Immature natural killer cell (primary cell): ENCODE measurements at regions not wholly inside any gene's neighbourhood (a gene's known extent, or its start where the extent isn't known, plus 50 kb on each side); places are given as distances from the start of the nearest gene placed in this dataset.
"Not testable (repeated sequence)": the region's sequence is repeated elsewhere in the genome, so short reads cannot be mapped to it uniquely, and the experiment has no call there.

Experiments
- DNase-seq, 3 donors: peaks; one replicate each; pipeline ENCODE4 v3.0.0; 2022; ENCODE audit warnings: mixed read lengths in 1 of 3
- H3K27ac Mint-ChIP-seq, 6 donors: one replicate each; pipeline ENCODE4 v1.8.0; 2020; ENCODE audit warnings: mixed read lengths in 6 of 6, mild to moderate bottlenecking in 5 of 6, inconsistent platforms in 4 of 6, moderate library complexity in 3 of 6
- H3K27me3 Mint-ChIP-seq, 3 donors: one replicate each; pipeline ENCODE4 v1.8.0; 2020 to 2021; ENCODE audit warnings: low read depth in 3 of 3, mild to moderate bottlenecking in 3 of 3, mixed read lengths in 3 of 3, moderate library complexity in 3 of 3, inconsistent platforms in 1 of 3
- H3K36me3 Mint-ChIP-seq, 3 donors: one replicate each; pipeline ENCODE4 v1.8.0; 2020; ENCODE audit warnings: mixed read lengths in 3 of 3, inconsistent platforms in 2 of 3, mild to moderate bottlenecking in 2 of 3
- H3K4me1 Mint-ChIP-seq, 2 donors: one replicate each; pipeline ENCODE4 v1.8.0; 2020; ENCODE audit warnings: inconsistent platforms in 2 of 2, mild to moderate bottlenecking in 2 of 2, mixed read lengths in 2 of 2, moderate library complexity in 1 of 2
- H3K4me3 Mint-ChIP-seq, 5 donors: one replicate each; pipeline ENCODE4 v1.8.0; 2020; ENCODE audit warnings: mild to moderate bottlenecking in 5 of 5, mixed read lengths in 5 of 5, inconsistent platforms in 3 of 5, moderate library complexity in 3 of 5
- H3K9me3 Mint-ChIP-seq, 6 donors: one replicate each; pipeline ENCODE4 v1.8.0; 2020; ENCODE audit warnings: mild to moderate bottlenecking in 6 of 6, mixed read lengths in 6 of 6, inconsistent platforms in 4 of 6, moderate library complexity in 3 of 6

GRCh38 chrX:3881898-3882552 is 168.6 kb upstream of the PRKX start:
- not testable (repeated sequence) for H3K4me3 Mint-ChIP-seq, H3K27me3 Mint-ChIP-seq, H3K36me3 Mint-ChIP-seq, DNase-seq, H3K9me3 Mint-ChIP-seq, H3K27ac Mint-ChIP-seq, H3K4me1 Mint-ChIP-seq

DNA sequence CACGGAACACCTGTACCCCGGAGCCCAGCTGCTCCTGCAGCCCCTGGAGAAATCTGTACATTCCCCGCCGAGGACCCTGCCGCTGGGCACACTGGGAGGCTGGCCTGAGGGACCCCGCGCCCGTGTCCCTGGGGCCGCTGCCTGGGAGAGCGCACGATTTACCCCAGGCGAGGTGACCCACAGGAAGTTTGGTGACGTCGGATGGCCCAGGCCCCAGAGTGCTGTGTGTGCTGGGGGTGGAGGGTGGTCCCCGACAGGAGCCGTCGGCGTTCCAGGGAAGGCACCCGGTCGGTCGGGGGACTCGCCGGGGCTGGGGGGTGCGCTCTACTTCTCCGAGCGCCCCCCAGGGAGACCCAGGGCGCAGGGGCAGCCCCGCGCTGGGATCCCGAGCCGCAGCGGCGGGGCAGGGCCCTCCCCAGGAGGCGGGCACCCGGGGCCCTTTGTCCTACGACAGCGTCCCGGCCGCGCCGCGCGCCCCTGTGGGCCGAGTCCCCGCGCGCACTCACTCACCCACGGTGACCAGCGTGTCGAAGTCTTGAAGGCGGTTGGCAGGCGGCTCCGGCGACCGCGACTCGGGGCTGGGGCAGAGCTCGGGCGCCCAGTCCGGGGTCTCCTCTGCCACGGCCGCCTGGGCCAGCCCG is 167.9 kb upstream of the PRKX start:
- not testable (repeated sequence) for H3K4me3 Mint-ChIP-seq, H3K9me3 Mint-ChIP-seq, H3K27ac Mint-ChIP-seq, H3K27me3 Mint-ChIP-seq, DNase-seq, H3K4me1 Mint-ChIP-seq, H3K36me3 Mint-ChIP-seq

- H3K27ac Mint-ChIP-seq, H3K4me1 Mint-ChIP-seq, H3K9me3 Mint-ChIP-seq, DNase-seq, H3K36me3 Mint-ChIP-seq, H3K27me3 Mint-ChIP-seq, H3K4me3 Mint-ChIP-seq: not testable (repeated sequence)
Measured at GRCh38 chrX:3876393-3876792, 162.9 kb upstream of the PRKX start.

DNA sequence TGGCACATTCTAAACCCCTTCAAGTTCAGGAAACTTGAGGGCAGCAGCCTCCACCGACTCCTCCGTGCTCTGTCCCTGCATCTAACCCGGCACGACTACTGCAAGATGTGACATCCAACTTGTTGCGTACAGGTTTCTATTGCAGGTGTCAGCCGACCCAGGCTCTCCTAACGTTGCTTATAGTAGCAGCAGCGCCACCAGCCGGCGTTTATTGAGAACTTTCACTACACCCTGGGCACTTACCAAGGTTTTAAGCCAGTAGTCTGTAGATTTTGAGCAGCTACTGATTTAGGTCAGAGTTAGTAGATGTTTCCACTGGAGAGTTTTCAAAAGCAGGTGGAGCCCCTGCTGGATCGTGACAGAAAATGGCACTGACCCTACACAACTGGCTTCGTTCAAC is 162.2 kb upstream of the PRKX start:
- not testable (repeated sequence) for H3K36me3 Mint-ChIP-seq, H3K9me3 Mint-ChIP-seq, H3K27me3 Mint-ChIP-seq, H3K4me1 Mint-ChIP-seq, H3K27ac Mint-ChIP-seq, H3K4me3 Mint-ChIP-seq, DNase-seq

- not testable (repeated sequence) for H3K9me3 Mint-ChIP-seq, H3K27me3 Mint-ChIP-seq, H3K4me3 Mint-ChIP-seq, H3K36me3 Mint-ChIP-seq, H3K4me1 Mint-ChIP-seq
- H3K27ac Mint-ChIP-seq: peak overlapping the region in 2 of 6 donors; percentile 64 to 86
- DNase-seq: peak in 1 of 3 donors; percentile 0
Measured at GRCh38 chrX:3872226-3872879, 158.9 kb upstream of the PRKX start.

DNA sequence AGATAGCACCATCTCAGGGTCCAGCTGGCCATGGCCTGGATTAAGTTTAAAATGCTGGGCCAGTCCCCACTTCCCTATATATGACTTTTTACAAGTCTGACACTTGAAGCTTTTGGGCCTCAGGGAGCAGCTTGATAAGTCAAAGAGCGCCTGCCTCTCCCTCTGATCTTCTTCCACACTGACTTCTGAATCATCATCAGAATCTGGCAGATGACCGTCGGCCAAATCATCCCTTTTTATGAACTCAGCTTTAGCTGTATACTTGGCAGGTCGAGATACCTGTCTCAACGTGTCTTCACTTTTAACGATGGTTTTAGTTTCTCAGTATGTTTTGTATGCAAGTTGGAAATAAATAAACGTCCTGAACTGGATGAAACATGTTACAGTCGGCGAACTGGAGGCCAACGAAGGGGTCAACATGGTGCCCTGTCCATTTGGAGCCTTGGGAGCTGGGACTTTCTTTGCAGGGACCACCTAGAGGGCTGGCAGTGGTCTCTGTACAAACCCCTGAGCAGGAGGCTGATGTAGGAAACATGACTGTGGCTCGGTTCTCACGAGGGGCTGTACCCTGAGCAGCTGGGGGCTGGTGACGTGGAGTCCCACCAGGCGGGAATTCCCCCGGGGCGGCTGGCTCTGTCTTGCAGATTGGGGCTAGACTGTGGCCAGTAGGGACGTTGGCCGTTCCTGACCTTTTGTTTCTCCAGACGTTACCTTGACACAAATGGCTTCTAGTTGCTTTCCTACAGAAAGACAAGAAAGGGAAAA is 153.8 kb upstream of the PRKX start:
- H3K4me1 Mint-ChIP-seq, H3K36me3 Mint-ChIP-seq, H3K27me3 Mint-ChIP-seq, DNase-seq, H3K9me3 Mint-ChIP-seq, H3K4me3 Mint-ChIP-seq, H3K27ac Mint-ChIP-seq: not testable (repeated sequence)

GRCh38 chrX:3858332-3858731 is 144.9 kb upstream of the PRKX start:
- DNase-seq: not testable (repeated sequence)

GRCh38 chrX:3843522-3844145 is 130.2 kb upstream of the PRKX start:
- H3K9me3 Mint-ChIP-seq, H3K27me3 Mint-ChIP-seq, H3K4me1 Mint-ChIP-seq, H3K27ac Mint-ChIP-seq, H3K36me3 Mint-ChIP-seq, H3K4me3 Mint-ChIP-seq: not testable (repeated sequence)
- DNase-seq: peak in 1 of 3 donors; percentile 16

More at GRCh38 chrX:3858332-3858731, 144.9 kb upstream of the PRKX start:
- not testable (repeated sequence) for H3K4me1 Mint-ChIP-seq, H3K27me3 Mint-ChIP-seq, H3K9me3 Mint-ChIP-seq, H3K36me3 Mint-ChIP-seq, H3K4me3 Mint-ChIP-seq, H3K27ac Mint-ChIP-seq

GRCh38 chrX:3842822-3843521 is 129.5 kb upstream of the PRKX start:
- not testable (repeated sequence) for H3K4me1 Mint-ChIP-seq, H3K36me3 Mint-ChIP-seq, H3K27me3 Mint-ChIP-seq, H3K27ac Mint-ChIP-seq, H3K9me3 Mint-ChIP-seq
- peak overlapping the region in 2 of 5 donors; percentile 52 to 80 for H3K4me3 Mint-ChIP-seq
- peak; percentile 19 to 39 (median 33) for DNase-seq

GRCh38 chrX:3838754-3839153 is 125.3 kb upstream of the PRKX start:
- not testable (repeated sequence) for DNase-seq, H3K9me3 Mint-ChIP-seq, H3K4me3 Mint-ChIP-seq, H3K27ac Mint-ChIP-seq, H3K36me3 Mint-ChIP-seq, H3K4me1 Mint-ChIP-seq, H3K27me3 Mint-ChIP-seq

DNA sequence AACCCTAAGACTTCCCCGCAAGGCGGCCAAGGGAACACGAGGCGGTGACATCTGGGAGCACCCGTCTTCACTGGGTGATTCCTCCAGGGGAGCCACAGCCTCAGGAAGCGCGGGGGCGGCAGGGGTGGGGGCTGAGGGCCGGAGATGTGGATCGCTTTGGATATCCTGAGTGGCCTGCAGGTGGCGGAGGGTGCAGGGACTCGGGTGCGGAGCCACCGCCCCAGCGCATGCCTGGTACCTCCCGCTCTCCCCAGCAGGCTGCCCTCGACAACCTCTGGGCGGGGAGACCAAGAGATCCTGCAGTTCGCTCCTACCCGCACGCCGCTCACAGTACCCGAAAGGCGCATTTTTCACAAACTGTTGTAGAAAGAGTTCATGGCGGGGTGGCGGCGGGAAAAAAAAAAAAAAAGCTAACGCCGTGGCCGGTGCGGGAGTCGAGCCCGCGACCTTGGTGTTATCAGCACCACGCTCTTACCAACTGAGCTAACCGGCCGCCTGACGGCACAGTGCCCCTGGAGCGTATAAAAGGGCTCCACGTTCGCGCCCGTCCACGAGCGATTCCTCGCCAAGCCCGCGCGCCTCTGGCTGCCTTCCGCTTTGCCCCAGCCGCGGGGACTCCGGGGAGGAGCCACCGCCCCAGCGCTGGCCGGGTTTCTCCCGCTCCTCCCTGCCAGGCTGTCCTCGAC is 124.7 kb upstream of the PRKX start:
- not testable (repeated sequence) for H3K4me1 Mint-ChIP-seq, H3K9me3 Mint-ChIP-seq, DNase-seq, H3K27ac Mint-ChIP-seq, H3K4me3 Mint-ChIP-seq, H3K27me3 Mint-ChIP-seq, H3K36me3 Mint-ChIP-seq

DNA sequence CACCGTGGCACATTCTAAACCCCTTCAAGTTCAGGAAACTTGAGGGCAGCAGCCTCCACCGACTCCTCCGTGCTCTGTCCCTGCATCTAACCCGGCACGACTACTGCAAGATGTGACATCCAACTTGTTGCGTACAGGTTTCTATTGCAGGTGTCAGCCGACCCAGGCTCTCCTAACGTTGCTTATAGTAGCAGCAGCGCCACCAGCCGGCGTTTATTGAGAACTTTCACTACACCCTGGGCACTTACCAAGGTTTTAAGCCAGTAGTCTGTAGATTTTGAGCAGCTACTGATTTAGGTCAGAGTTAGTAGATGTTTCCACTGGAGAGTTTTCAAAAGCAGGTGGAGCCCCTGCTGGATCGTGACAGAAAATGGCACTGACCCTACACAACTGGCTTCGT is 123.8 kb upstream of the PRKX start:
- H3K36me3 Mint-ChIP-seq, DNase-seq, H3K9me3 Mint-ChIP-seq, H3K4me1 Mint-ChIP-seq, H3K27me3 Mint-ChIP-seq, H3K27ac Mint-ChIP-seq, H3K4me3 Mint-ChIP-seq: not testable (repeated sequence)
